Stomach (tissue), 4 donors: ENCODE measurements at regions not wholly inside any gene's neighbourhood (a gene's known extent, or its start where the extent isn't known, plus 50 kb on each side); places are given as distances from the start of the nearest gene placed in this dataset.

Source experiments
- POLR2A ChIP-seq, 4 donors: fragments of 450-650 bp; IDR thresholded peaks; one replicate each; pipeline ENCODE4 v1.6.1; 2016; ENCODE audit warnings: antibody characterized with exemption in 4 of 4, control low read depth in 2 of 4, mild to moderate bottlenecking in 1 of 4, moderate library complexity in 1 of 4
- POLR2AphosphoS5 ChIP-seq, 3 donors: sonication (generic); formaldehyde crosslinking; IDR thresholded peaks; one replicate each; pipeline ENCODE4 v1.6.1; 2016; ENCODE audit warnings: antibody characterized with exemption in 3 of 3
- TF ChIP-seq, protein P1 (sequence below), 7 experiments: fragments of 450-650 bp in 4 of 7; fragments of 200-600 bp in 3 of 7; sonication (generic) in 3 of 7; IDR thresholded peaks; one replicate each; pipeline ENCODE4 v1.5.1; 2016 to 2019; ENCODE audit warnings: antibody characterized with exemption in 7 of 7, control low read depth in 2 of 7, mild to moderate bottlenecking in 1 of 7

- TF ChIP-seq POLR2A (IDR thresholded peaks at IDR 0.05) (no peak), POLR2AphosphoS5 (IDR thresholded peaks at IDR 0.05) (no peak)
- TF ChIP-seq, protein P1, sequence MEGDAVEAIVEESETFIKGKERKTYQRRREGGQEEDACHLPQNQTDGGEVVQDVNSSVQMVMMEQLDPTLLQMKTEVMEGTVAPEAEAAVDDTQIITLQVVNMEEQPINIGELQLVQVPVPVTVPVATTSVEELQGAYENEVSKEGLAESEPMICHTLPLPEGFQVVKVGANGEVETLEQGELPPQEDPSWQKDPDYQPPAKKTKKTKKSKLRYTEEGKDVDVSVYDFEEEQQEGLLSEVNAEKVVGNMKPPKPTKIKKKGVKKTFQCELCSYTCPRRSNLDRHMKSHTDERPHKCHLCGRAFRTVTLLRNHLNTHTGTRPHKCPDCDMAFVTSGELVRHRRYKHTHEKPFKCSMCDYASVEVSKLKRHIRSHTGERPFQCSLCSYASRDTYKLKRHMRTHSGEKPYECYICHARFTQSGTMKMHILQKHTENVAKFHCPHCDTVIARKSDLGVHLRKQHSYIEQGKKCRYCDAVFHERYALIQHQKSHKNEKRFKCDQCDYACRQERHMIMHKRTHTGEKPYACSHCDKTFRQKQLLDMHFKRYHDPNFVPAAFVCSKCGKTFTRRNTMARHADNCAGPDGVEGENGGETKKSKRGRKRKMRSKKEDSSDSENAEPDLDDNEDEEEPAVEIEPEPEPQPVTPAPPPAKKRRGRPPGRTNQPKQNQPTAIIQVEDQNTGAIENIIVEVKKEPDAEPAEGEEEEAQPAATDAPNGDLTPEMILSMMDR (IDR thresholded peaks at IDR 0.05) = no peak
Observed at GRCh38 chr9:12511726-12512125, 181.5 kb upstream of the TYRP1 start.
